ENCODE measurements at regions not wholly inside any gene's neighbourhood (a gene's known extent, or its start where the extent isn't known, plus 50 kb on each side); places are given as distances from the start of the nearest gene placed in this dataset.

DNA sequence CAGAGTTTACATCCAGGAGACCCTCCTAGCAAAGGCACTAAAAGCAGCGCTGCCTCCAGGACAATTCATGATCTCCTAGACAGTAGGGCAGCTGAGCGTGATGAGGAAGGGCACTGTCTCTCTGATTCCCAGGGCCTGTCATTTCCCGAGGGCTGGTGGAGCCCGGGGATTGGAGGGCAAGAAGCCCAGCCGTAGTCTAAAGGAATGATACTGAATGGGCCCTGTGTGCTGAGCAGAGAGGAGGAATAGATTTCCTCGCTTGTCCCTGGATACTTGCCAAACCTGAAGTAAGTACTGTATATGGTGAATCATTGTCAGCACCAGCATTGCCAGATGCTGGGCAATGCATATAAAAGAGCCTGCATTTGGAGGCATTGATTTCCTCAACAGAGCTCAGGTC, 88.0 kb upstream of the SLITRK2 start:
- TF ChIP-seq, protein P1, sequence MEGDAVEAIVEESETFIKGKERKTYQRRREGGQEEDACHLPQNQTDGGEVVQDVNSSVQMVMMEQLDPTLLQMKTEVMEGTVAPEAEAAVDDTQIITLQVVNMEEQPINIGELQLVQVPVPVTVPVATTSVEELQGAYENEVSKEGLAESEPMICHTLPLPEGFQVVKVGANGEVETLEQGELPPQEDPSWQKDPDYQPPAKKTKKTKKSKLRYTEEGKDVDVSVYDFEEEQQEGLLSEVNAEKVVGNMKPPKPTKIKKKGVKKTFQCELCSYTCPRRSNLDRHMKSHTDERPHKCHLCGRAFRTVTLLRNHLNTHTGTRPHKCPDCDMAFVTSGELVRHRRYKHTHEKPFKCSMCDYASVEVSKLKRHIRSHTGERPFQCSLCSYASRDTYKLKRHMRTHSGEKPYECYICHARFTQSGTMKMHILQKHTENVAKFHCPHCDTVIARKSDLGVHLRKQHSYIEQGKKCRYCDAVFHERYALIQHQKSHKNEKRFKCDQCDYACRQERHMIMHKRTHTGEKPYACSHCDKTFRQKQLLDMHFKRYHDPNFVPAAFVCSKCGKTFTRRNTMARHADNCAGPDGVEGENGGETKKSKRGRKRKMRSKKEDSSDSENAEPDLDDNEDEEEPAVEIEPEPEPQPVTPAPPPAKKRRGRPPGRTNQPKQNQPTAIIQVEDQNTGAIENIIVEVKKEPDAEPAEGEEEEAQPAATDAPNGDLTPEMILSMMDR (IDR thresholded peaks at IDR 0.05): no peak
- TF ChIP-seq POLR2A (IDR thresholded peaks at IDR 0.05): no peak
